Parathyroid adenoma (tissue), 2 donors: ENCODE measurements at regions not wholly inside any gene's neighbourhood (a gene's known extent, or its start where the extent isn't known, plus 50 kb on each side); places are given as distances from the start of the nearest gene placed in this dataset.

Experiments
- H2AFZ ChIP-seq: fragments of 300-600 bp; sonication (generic); one replicate; pipeline ENCODE4 v1.7.0; 2017; ENCODE audit warnings: antibody characterized with exemption, mild to moderate bottlenecking
- H3K27ac ChIP-seq: fragments of 300-600 bp; sonication (generic); one replicate; pipeline ENCODE4 v1.7.0; 2017
- H3K27me3 ChIP-seq: fragments of 300-600 bp; sonication (generic); one replicate; pipeline ENCODE4 v1.7.0; 2017; ENCODE audit warnings: low read length; ENCODE audit not compliant: control insufficient read depth, insufficient read depth
- H3K36me3 ChIP-seq: fragments of 300-600 bp; sonication (generic); one replicate; pipeline ENCODE4 v1.7.0; 2017; ENCODE audit warnings: low read length; ENCODE audit not compliant: control insufficient read depth, insufficient read depth
- H3K4me1 ChIP-seq: fragments of 300-600 bp; sonication (generic); one replicate; pipeline ENCODE4 v1.7.0; 2017; ENCODE audit warnings: control low read depth
- H3K4me2 ChIP-seq: fragments of 300-600 bp; sonication (generic); one replicate; pipeline ENCODE4 v1.7.0; 2017; ENCODE audit warnings: low read length
- H3K4me3 ChIP-seq: fragments of 300-600 bp; sonication (generic); one replicate; pipeline ENCODE4 v1.7.0; 2017; ENCODE audit warnings: low read depth, low read length
- H3K79me2 ChIP-seq: fragments of 300-600 bp; sonication (generic); one replicate; pipeline ENCODE4 v1.7.0; 2017; ENCODE audit warnings: control low read depth
- H3K9ac ChIP-seq: fragments of 300-600 bp; sonication (generic); one replicate; pipeline ENCODE4 v1.7.0; 2017; ENCODE audit warnings: mild to moderate bottlenecking
- H3K9me3 ChIP-seq: fragments of 300-600 bp; sonication (generic); one replicate; pipeline ENCODE4 v1.7.0; 2017; ENCODE audit warnings: low read length; ENCODE audit not compliant: control insufficient read depth
- CTCF ChIP-seq: fragments of 300-600 bp; sonication (generic); IDR thresholded peaks from one replicate; pipeline ENCODE4 v1.7.0; 2017; ENCODE audit warnings: antibody characterized with exemption, mild to moderate bottlenecking
- donor health status: primary hyperparathyroidism.

- H3K9ac ChIP-seq, result no peak overlapping the region
- no peak overlapping the region for H3K4me3 ChIP-seq
- H3K27ac ChIP-seq, result no peak overlapping the region
- no peak overlapping the region for H2AFZ ChIP-seq
- no peaks in the 10 kb centered on the region for H3K9me3 ChIP-seq
- no peaks in the 10 kb centered on the region for H3K36me3 ChIP-seq
- H3K27me3 ChIP-seq, result no peaks in the 10 kb centered on the region
- no peaks in the 10 kb centered on the region for H3K79me2 ChIP-seq
- no peaks in the 10 kb centered on the region for H3K4me1 ChIP-seq
- no peak for TF ChIP-seq CTCF
- no peak overlapping the region for H3K4me2 ChIP-seq
These were observed 671.2 kb downstream of the LMO4 start for GRCh38 chr1:87999852-88000251.

- H3K36me3 ChIP-seq, result no peaks in the 10 kb centered on the region
- no peak for TF ChIP-seq CTCF
These were observed 672.8 kb downstream of the LMO4 start for GRCh38 chr1:88001460-88001859.

GRCh38 chr1:88003255-88003654 lies 674.6 kb downstream of the LMO4 start:
- Histone ChIP-seq H3K27me3 (no peaks in the 10 kb centered on the region), H3K27ac (no peak overlapping the region), H3K9ac (no peak overlapping the region), H3K9me3 (no peaks in the 10 kb centered on the region), H2AFZ (no peak overlapping the region), H3K79me2 (no peaks in the 10 kb centered on the region), H3K36me3 (no peaks in the 10 kb centered on the region), H3K4me1 (no peaks in the 10 kb centered on the region), H3K4me3 (no peak overlapping the region), H3K4me2 (no peak overlapping the region)
- TF ChIP-seq CTCF, result no peak

More at GRCh38 chr1:88001460-88001859, 672.8 kb downstream of the LMO4 start:
- Histone ChIP-seq H3K4me2 (no peak overlapping the region), H2AFZ (no peak overlapping the region), H3K27me3 (no peaks in the 10 kb centered on the region), H3K79me2 (no peaks in the 10 kb centered on the region), H3K27ac (no peak overlapping the region), H3K4me3 (no peak overlapping the region), H3K9ac (no peak overlapping the region), H3K4me1 (no peaks in the 10 kb centered on the region), H3K9me3 (no peaks in the 10 kb centered on the region)

GRCh38 chr1:88009916-88010315 lies 674.2 kb upstream of the PKN2 start:
- no peak overlapping the region for H3K4me2 ChIP-seq
- no peak for TF ChIP-seq CTCF

GRCh38 chr1:88013485-88013884 lies 670.6 kb upstream of the PKN2 start:
- Histone ChIP-seq H3K4me1 (no peaks in the 10 kb centered on the region), H3K9me3 (no peaks in the 10 kb centered on the region), H3K36me3 (no peaks in the 10 kb centered on the region), H3K27ac (no peak overlapping the region), H3K9ac (no peak overlapping the region), H3K4me3 (no peak overlapping the region), H3K79me2 (no peaks in the 10 kb centered on the region), H2AFZ (no peak overlapping the region), H3K27me3 (no peaks in the 10 kb centered on the region), H3K4me2 (no peak overlapping the region)
- TF ChIP-seq CTCF, result no peak

More at GRCh38 chr1:88009916-88010315, 674.2 kb upstream of the PKN2 start:
- H3K79me2 ChIP-seq, result no peaks in the 10 kb centered on the region
- H3K4me3 ChIP-seq, result no peak overlapping the region
- no peak overlapping the region for H3K27ac ChIP-seq
- H2AFZ ChIP-seq, result no peak overlapping the region
- no peaks in the 10 kb centered on the region for H3K27me3 ChIP-seq
- H3K4me1 ChIP-seq, result no peaks in the 10 kb centered on the region
- no peaks in the 10 kb centered on the region for H3K36me3 ChIP-seq
- H3K9ac ChIP-seq, result no peak overlapping the region
- no peaks in the 10 kb centered on the region for H3K9me3 ChIP-seq
